ENCODE measurements at regions not wholly inside any gene's neighbourhood (a gene's known extent, or its start where the extent isn't known, plus 50 kb on each side); places are given as distances from the start of the nearest gene placed in this dataset.
"Not testable (repeated sequence)": the region's sequence is repeated elsewhere in the genome, so short reads cannot be mapped to it uniquely, and the experiment has no call there.

DNA sequence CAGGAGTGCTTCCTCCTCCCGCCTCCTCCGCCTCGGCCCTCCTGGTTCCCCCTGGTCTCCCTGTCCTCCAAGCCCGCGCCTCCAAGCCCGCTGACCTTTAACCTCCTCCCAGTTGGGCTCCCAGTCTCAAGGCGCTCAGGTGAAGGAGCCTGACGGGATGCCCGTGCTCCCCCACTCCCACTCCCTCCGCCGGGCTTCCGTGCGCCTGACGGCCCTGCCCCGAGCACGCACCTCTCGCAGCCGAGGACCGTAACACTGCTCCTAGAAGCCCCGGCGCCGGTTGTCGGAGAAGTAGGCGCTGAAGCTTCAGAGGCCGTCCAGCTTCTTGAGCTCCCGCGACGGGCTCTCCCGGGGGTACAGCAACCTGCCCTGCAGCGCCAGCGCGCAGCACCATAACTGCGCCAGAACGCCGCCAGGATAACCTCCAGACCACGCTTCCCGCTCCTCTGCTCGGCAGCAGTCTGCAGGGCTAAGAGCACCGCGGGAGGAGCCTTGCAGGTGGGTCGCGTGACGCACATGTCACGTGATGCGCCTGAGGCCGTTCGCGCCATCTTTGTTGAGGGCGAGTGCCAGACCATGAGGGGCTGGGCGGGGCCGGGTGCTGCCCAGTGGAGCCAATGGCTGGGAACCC lies 71.0 kb upstream of the ZNF479 start:
- Histone ChIP-seq H3K27ac (no peak overlapping the region), H3K27me3 (ENCODE audit: insufficient read depth, low read depth, severe bottlenecking) (no peaks in the 10 kb centered on the region), H3K9me3 (ENCODE audit: severe bottlenecking) (peaks cover 19% of the 10 kb centered on the region), H3K4me3 (ENCODE audit: low read depth, low read length) (no peak overlapping the region), H3K36me3 (no peaks in the 10 kb centered on the region)
- TF ChIP-seq, protein P1, sequence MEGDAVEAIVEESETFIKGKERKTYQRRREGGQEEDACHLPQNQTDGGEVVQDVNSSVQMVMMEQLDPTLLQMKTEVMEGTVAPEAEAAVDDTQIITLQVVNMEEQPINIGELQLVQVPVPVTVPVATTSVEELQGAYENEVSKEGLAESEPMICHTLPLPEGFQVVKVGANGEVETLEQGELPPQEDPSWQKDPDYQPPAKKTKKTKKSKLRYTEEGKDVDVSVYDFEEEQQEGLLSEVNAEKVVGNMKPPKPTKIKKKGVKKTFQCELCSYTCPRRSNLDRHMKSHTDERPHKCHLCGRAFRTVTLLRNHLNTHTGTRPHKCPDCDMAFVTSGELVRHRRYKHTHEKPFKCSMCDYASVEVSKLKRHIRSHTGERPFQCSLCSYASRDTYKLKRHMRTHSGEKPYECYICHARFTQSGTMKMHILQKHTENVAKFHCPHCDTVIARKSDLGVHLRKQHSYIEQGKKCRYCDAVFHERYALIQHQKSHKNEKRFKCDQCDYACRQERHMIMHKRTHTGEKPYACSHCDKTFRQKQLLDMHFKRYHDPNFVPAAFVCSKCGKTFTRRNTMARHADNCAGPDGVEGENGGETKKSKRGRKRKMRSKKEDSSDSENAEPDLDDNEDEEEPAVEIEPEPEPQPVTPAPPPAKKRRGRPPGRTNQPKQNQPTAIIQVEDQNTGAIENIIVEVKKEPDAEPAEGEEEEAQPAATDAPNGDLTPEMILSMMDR (IDR thresholded peaks at IDR 0.05; ENCODE audit: low read depth, low read length) = no peak
- DNase-seq = no peak

GRCh38 chr7:57203858-57204257 lies 71.6 kb upstream of the ZNF479 start:
- H3K27me3 ChIP-seq (ENCODE audit: insufficient read depth, low read depth, severe bottlenecking); DNase-seq; H3K27ac ChIP-seq; H3K36me3 ChIP-seq; H3K4me3 ChIP-seq (ENCODE audit: low read depth, low read length): not testable (repeated sequence)
- H3K9me3 ChIP-seq (ENCODE audit: severe bottlenecking) = peaks cover 19% of the 10 kb centered on the region

- no peaks in the 10 kb centered on the region for H3K36me3 ChIP-seq
- TF ChIP-seq, protein P1 (IDR thresholded peaks at IDR 0.05; ENCODE audit: low read depth, low read length) = no peak
- H3K27me3 ChIP-seq (ENCODE audit: insufficient read depth, low read depth, severe bottlenecking) = no peaks in the 10 kb centered on the region
- no peak for DNase-seq
- H3K27ac ChIP-seq = no peak overlapping the region
- no peak overlapping the region for H3K4me3 ChIP-seq (ENCODE audit: low read depth, low read length)
- peaks cover 19% of the 10 kb centered on the region for H3K9me3 ChIP-seq (ENCODE audit: severe bottlenecking)
Observed at GRCh38 chr7:57204411-57204811, 72.2 kb upstream of the ZNF479 start.

DNA sequence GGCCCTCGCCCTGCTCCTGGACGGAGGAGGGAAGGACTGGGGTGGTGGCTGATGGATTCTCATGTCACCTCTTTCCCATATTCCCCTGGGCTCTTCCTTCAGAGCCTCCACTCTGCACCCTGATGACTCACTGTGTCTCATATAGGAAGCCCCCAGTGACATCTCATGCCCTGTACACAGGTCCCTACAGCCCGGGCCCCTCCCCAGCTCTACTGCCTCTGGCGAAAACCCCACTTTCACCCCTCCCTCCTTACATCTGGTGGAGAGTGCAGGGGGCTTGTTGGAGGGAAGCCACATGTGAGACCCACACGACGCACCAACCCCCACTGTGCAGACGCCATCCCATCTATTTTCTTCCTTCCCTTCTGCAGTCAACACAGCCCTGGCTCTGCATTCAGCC lies 72.8 kb upstream of the ZNF479 start:
- H3K9me3 ChIP-seq (ENCODE audit: severe bottlenecking) = peaks cover 17% of the 10 kb centered on the region
- no peak for DNase-seq
- H3K27ac ChIP-seq = no peak overlapping the region
- TF ChIP-seq, protein P1 (IDR thresholded peaks at IDR 0.05; ENCODE audit: low read depth, low read length) = no peak
- no peaks in the 10 kb centered on the region for H3K36me3 ChIP-seq
- H3K27me3 ChIP-seq (ENCODE audit: insufficient read depth, low read depth, severe bottlenecking) = no peaks in the 10 kb centered on the region
- H3K4me3 ChIP-seq (ENCODE audit: low read depth, low read length) = no peak overlapping the region

DNA sequence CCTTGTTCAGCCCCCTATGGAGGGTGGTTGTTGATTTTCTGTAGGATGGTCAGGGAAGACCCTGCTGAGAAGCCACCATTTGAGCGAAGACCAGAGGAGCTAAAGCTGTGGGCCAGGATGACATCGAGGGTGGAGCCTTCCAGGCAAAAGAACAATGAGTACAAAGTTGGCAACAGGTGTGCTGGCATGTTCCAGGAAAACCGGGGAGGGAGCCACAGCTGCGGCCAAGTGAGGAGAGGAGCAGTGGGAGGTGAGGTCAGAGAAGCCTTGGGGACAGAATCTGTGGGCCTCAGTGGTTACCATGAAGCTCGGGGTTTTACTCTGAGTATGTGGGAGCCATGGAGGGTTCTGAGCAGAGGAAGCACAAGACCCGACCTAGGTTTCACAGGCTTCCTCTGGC lies 75.6 kb upstream of the ZNF479 start:
- Histone ChIP-seq H3K27me3 (ENCODE audit: insufficient read depth, low read depth, severe bottlenecking) (no peaks in the 10 kb centered on the region), H3K36me3 (no peaks in the 10 kb centered on the region), H3K27ac (no peak overlapping the region), H3K4me3 (ENCODE audit: low read depth, low read length) (no peak overlapping the region), H3K9me3 (ENCODE audit: severe bottlenecking) (peaks cover 8% of the 10 kb centered on the region)
- TF ChIP-seq, protein P1 (IDR thresholded peaks at IDR 0.05; ENCODE audit: low read depth, low read length) = no peak
- no peak for DNase-seq

- no peak for DNase-seq
- Histone ChIP-seq H3K27me3 (ENCODE audit: insufficient read depth, low read depth, severe bottlenecking) (no peaks in the 10 kb centered on the region), H3K36me3 (no peaks in the 10 kb centered on the region), H3K4me3 (ENCODE audit: low read depth, low read length) (no peak overlapping the region), H3K27ac (no peak overlapping the region), H3K9me3 (ENCODE audit: severe bottlenecking) (peaks cover 5% of the 10 kb centered on the region)
- TF ChIP-seq, protein P1 (IDR thresholded peaks at IDR 0.05; ENCODE audit: low read depth, low read length) = no peak
Observed at GRCh38 chr7:57210212-57210611, 78.0 kb upstream of the ZNF479 start.

Measured in WERI-Rb-1 (cell line).